ENCODE measurements at regions not wholly inside any gene's neighbourhood (a gene's known extent, or its start where the extent isn't known, plus 50 kb on each side); places are given as distances from the start of the nearest gene placed in this dataset.

DNA sequence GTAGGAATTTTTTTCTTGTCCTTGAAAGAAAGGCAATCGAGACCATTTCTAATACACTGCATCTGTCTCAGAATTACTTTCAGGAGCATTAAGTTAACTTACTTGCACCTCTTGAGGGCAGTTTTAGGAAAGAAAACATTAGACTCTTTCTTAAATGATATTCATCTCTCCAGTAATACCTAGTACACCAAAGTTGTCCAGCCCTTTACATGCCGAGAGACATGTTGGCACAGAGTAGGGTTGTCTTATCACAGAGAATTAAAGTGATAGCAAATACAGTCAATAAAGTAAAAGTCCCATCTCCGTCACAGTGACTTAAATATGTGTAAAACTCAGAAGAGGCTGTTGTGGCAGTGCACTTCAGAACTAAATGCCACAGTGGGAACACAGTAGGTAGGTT lies 154.3 kb upstream of the KCNN2 start:
- FAIRE-seq, result no peak
- Histone ChIP-seq H3K9me3 (replicated peaks; ENCODE audit: control insufficient read depth, insufficient read depth, low read depth, low read length) (no peaks in the 10 kb centered on the region), H3K4me2 (ENCODE audit: insufficient read depth, low read length) (no peak overlapping the region), H3K9ac (ENCODE audit: insufficient read depth in 1 of 2, low read depth in 2 of 2, low read length in 2 of 2) (no peak overlapping the region), H3K4me3 (no peak overlapping the region), H3K9me1 (ENCODE audit: control insufficient read depth, insufficient read depth, low read length) (no peaks in the 10 kb centered on the region), H2AFZ (ENCODE audit: low read depth, low read length) (no peak overlapping the region), H3K4me1 (replicated peaks in 1 of 2; ENCODE audit: control insufficient read depth in 2 of 2, insufficient read depth in 2 of 2, low read length in 2 of 2) (no peaks in the 10 kb centered on the region), H4K20me1 (replicated peaks; ENCODE audit: control insufficient read depth, insufficient read depth, low read length) (no peaks in the 10 kb centered on the region), H3K27ac (ENCODE audit: extremely low read depth, low read depth, low read length) (no peak overlapping the region), H3K27me3 (ENCODE audit: control insufficient read depth in 2 of 2, insufficient read depth in 2 of 2, low read length in 2 of 2) (no peaks in the 10 kb centered on the region), H3K79me2 (ENCODE audit: control insufficient read depth, insufficient read depth, low read length) (no peaks in the 10 kb centered on the region), H3K36me3 (ENCODE audit: control insufficient read depth, insufficient read depth, low read length) (no peaks in the 10 kb centered on the region)
- ChIA-PET POLR2A (no interaction called here), CTCF (ENCODE audit: low intra/inter-chr PET ratio) (no interaction called here)
- in situ Hi-C loops (cut with MboI), result no loop called here
- 3% methylated on average over 3 of the region's 3 CpGs for WGBS (ENCODE audit: insufficient coverage, low coverage, missing lambda C conversion rate)
- intact Hi-C loops (cut with micrococcal nuclease), result no loop called here
- no peak for ATAC-seq
- TF ChIP-seq BHLHE40 (IDR thresholded peaks at IDR 0.05; ENCODE audit: low read length) (no peak), SRSF3 (IDR thresholded peaks at IDR 0.05; ENCODE audit: insufficient read depth, low read length) (no peak), HDAC8 (tag; IDR thresholded peaks at IDR 0.05) (no peak), ZNF224 (CRISPR knock-in tag; IDR thresholded peaks at IDR 0.05) (no peak), HNRNPH1 (optimal IDR thresholded peaks at IDR 0.05; ENCODE audit: low read depth, low read length) (no peak), FOSL1 (tag; conservative IDR thresholded peaks at IDR 0.05) (no peak), HIVEP1 (CRISPR knock-in tag; IDR thresholded peaks at IDR 0.05) (no peak), SMARCA4 (IDR thresholded peaks at IDR 0.05) (no peak), NFIC (IDR thresholded peaks at IDR 0.05) (no peak)
- TF ChIP-seq, protein P1, sequence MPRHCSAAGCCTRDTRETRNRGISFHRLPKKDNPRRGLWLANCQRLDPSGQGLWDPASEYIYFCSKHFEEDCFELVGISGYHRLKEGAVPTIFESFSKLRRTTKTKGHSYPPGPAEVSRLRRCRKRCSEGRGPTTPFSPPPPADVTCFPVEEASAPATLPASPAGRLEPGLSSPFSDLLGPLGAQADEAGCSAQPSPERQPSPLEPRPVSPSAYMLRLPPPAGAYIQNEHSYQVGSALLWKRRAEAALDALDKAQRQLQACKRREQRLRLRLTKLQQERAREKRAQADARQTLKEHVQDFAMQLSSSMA (CRISPR knock-in tag; IDR thresholded peaks at IDR 0.05), result no peak
- TF ChIP-seq, protein P2, sequence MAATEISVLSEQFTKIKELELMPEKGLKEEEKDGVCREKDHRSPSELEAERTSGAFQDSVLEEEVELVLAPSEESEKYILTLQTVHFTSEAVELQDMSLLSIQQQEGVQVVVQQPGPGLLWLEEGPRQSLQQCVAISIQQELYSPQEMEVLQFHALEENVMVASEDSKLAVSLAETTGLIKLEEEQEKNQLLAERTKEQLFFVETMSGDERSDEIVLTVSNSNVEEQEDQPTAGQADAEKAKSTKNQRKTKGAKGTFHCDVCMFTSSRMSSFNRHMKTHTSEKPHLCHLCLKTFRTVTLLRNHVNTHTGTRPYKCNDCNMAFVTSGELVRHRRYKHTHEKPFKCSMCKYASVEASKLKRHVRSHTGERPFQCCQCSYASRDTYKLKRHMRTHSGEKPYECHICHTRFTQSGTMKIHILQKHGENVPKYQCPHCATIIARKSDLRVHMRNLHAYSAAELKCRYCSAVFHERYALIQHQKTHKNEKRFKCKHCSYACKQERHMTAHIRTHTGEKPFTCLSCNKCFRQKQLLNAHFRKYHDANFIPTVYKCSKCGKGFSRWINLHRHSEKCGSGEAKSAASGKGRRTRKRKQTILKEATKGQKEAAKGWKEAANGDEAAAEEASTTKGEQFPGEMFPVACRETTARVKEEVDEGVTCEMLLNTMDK (IDR thresholded peaks at IDR 0.05; ENCODE audit: borderline replicate concordance, insufficient read depth, low read depth, low read length, poor library complexity, severe bottlenecking), result no peak
- TF ChIP-seq, protein P3, sequence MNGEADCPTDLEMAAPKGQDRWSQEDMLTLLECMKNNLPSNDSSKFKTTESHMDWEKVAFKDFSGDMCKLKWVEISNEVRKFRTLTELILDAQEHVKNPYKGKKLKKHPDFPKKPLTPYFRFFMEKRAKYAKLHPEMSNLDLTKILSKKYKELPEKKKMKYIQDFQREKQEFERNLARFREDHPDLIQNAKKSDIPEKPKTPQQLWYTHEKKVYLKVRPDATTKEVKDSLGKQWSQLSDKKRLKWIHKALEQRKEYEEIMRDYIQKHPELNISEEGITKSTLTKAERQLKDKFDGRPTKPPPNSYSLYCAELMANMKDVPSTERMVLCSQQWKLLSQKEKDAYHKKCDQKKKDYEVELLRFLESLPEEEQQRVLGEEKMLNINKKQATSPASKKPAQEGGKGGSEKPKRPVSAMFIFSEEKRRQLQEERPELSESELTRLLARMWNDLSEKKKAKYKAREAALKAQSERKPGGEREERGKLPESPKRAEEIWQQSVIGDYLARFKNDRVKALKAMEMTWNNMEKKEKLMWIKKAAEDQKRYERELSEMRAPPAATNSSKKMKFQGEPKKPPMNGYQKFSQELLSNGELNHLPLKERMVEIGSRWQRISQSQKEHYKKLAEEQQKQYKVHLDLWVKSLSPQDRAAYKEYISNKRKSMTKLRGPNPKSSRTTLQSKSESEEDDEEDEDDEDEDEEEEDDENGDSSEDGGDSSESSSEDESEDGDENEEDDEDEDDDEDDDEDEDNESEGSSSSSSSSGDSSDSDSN (IDR thresholded peaks at IDR 0.05; ENCODE audit: borderline replicate concordance in 1 of 2, low read depth in 2 of 2, low read length in 2 of 2), result no peak
- TF ChIP-seq, protein P4, sequence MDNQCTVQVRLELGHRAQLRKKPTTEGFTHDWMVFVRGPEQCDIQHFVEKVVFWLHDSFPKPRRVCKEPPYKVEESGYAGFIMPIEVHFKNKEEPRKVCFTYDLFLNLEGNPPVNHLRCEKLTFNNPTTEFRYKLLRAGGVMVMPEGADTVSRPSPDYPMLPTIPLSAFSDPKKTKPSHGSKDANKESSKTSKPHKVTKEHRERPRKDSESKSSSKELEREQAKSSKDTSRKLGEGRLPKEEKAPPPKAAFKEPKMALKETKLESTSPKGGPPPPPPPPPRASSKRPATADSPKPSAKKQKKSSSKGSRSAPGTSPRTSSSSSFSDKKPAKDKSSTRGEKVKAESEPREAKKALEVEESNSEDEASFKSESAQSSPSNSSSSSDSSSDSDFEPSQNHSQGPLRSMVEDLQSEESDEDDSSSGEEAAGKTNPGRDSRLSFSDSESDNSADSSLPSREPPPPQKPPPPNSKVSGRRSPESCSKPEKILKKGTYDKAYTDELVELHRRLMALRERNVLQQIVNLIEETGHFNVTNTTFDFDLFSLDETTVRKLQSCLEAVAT (IDR thresholded peaks at IDR 0.05), result no peak
- no TSS peak for BruUV-seq (replicated peaks)
- no peak for DNase-seq (ENCODE audit: extremely low read depth in 1 of 4, low spot score in 3 of 4)
